Smooth muscle cell (in vitro differentiated cells): ENCODE measurements at regions not wholly inside any gene's neighbourhood (a gene's known extent, or its start where the extent isn't known, plus 50 kb on each side); places are given as distances from the start of the nearest gene placed in this dataset.

ENCODE experiments used
- DNase-seq: peaks from one replicate; lab custom pipeline; 2025; ENCODE audit not compliant: unreplicated experiment; lab: John Stamatoyannopoulos, UW
- H2AFZ ChIP-seq: fragments of 200-600 bp; sonication (generic); 2 replicates; pipeline ENCODE4 v1.6.0; 2016; ENCODE audit warnings: antibody characterized with exemption, low read depth, mild to moderate bottlenecking
- H3F3A ChIP-seq: fragments of 200-600 bp; sonication (generic); 2 replicates; pipeline ENCODE4 v1.6.0; 2017; ENCODE audit warnings: antibody characterized with exemption, low read depth
- H3K27ac ChIP-seq: fragments of 200-600 bp; sonication (generic); 2 replicates; pipeline ENCODE4 v1.5.1; 2016; ENCODE audit warnings: low read depth, mild to moderate bottlenecking
- H3K27me3 ChIP-seq: fragments of 200-600 bp; sonication (generic); 2 replicates; pipeline ENCODE4 v1.6.1; 2016; ENCODE audit warnings: low read depth, mild to moderate bottlenecking
- H3K36me3 ChIP-seq: fragments of 200-600 bp; sonication (generic); 2 replicates; pipeline ENCODE4 v1.5.1; 2016; ENCODE audit warnings: low read depth
- H3K4me1 ChIP-seq: fragments of 200-600 bp; sonication (generic); 2 replicates; pipeline ENCODE4 v1.5.1; 2016; ENCODE audit warnings: low read depth
- H3K4me2 ChIP-seq: fragments of 200-600 bp; sonication (generic); 2 replicates; pipeline ENCODE4 v1.6.0; 2016; ENCODE audit warnings: mild to moderate bottlenecking
- H3K4me3 ChIP-seq: fragments of 200-600 bp; sonication (generic); 2 replicates; pipeline ENCODE4 v1.5.1; 2016; ENCODE audit warnings: mild to moderate bottlenecking
- H3K79me2 ChIP-seq: fragments of 200-600 bp; sonication (generic); 2 replicates; pipeline ENCODE4 v1.6.0; 2016; ENCODE audit warnings: low read depth, mild to moderate bottlenecking
- H3K9ac ChIP-seq: fragments of 200-600 bp; sonication (generic); 2 replicates; pipeline ENCODE4 v1.6.0; 2016; ENCODE audit warnings: low read depth
- H3K9me3 ChIP-seq: fragments of 200-600 bp; sonication (generic); replicated peaks from 2 replicates; pipeline ENCODE4 v1.5.1; 2016; ENCODE audit warnings: low read depth
- H4K20me1 ChIP-seq: fragments of 200-600 bp; sonication (generic); 2 replicates; pipeline ENCODE4 v1.6.0; 2016; ENCODE audit warnings: low read depth
- CTCF ChIP-seq: fragments of 200-600 bp; sonication (generic); IDR thresholded peaks from 2 replicates; pipeline ENCODE4 v1.5.1; 2017; ENCODE audit warnings: borderline replicate concordance, mild to moderate bottlenecking, antibody characterized with exemption; ENCODE audit not compliant: insufficient read depth, poor library complexity, severe bottlenecking
- WGBS: methylation state at CpG from one replicate; pipeline ENCODE4 v1.1.7; 2016; ENCODE audit warnings: low lambda C conversion rate; 5-methylcytosine and 5-hydroxymethylcytosine counted together

DNA sequence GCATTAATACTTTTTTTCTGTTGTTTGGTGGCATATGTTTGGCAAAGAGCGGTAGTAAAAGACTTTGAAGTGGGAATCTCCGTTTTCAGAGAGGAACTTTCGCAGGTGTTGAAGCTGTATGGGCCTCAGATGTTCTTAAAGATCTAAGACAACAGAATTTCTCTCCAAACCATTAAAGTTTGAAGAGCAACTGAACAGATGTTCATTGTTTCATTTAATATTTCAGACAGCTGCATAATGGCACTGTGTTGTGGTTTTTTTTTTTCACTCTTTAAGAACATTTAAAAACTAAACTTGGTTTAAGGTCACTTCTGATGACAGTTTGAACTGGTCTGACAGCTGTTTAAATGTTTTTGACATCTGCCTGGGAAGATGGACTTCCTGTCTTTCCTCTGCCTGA is 882.7 kb upstream of the PCDH10 start:
- no peaks in the 10 kb centered on the region for H3K27me3 ChIP-seq
- H3K4me1 ChIP-seq: no peaks in the 10 kb centered on the region
- H2AFZ ChIP-seq: peak overlapping the region; percentile 26
- no peak overlapping the region for H3K4me3 ChIP-seq
- 92% methylated on average over 3 of the region's 3 CpGs for WGBS
- DNase-seq: no peak
- H3K27ac ChIP-seq: no peak overlapping the region
- no peaks in the 10 kb centered on the region for H3K79me2 ChIP-seq
- no peaks in the 10 kb centered on the region for H4K20me1 ChIP-seq
- H3F3A ChIP-seq: no peaks in the 10 kb centered on the region
- H3K9me3 ChIP-seq: no peaks in the 10 kb centered on the region
- H3K9ac ChIP-seq: no peak overlapping the region
- H3K36me3 ChIP-seq: no peaks in the 10 kb centered on the region
- no peak for TF ChIP-seq CTCF
- no peak overlapping the region for H3K4me2 ChIP-seq

DNA sequence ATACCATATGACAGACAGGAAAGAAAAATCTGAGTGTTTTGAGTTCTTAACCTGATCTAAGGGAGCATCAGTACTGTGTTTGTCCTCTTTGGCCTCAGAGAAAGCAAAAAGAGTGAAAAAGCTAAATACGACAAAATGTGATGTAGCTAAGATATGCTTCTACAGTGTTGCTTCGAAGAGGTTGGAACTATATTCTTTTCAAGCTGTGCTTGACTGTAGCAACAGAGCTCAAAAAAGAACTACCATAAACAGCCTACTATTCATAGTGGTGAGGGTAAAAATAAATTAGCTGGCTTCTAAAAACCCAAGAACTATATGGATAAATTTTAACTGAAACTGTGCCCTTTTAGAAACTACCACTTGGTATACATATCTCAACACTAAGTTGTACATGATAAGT is 881.8 kb upstream of the PCDH10 start:
- Histone ChIP-seq H3F3A (no peaks in the 10 kb centered on the region), H3K27ac (no peak overlapping the region), H3K36me3 (no peaks in the 10 kb centered on the region), H3K4me3 (no peak overlapping the region), H3K4me1 (no peaks in the 10 kb centered on the region), H3K4me2 (no peak overlapping the region), H3K9me3 (no peaks in the 10 kb centered on the region), H2AFZ (no peak overlapping the region), H3K27me3 (no peaks in the 10 kb centered on the region), H4K20me1 (no peaks in the 10 kb centered on the region), H3K79me2 (no peaks in the 10 kb centered on the region), H3K9ac (no peak overlapping the region)
- TF ChIP-seq CTCF: no peak
- WGBS: 93% methylated on average over 2 of the region's 2 CpGs
- no peak for DNase-seq

GRCh38 chr4:132269303-132269990 is 879.6 kb upstream of the PCDH10 start:
- Histone ChIP-seq H3K4me2 (no peak overlapping the region), H3F3A (no peaks in the 10 kb centered on the region), H3K36me3 (no peaks in the 10 kb centered on the region), H3K79me2 (no peaks in the 10 kb centered on the region), H3K9ac (no peak overlapping the region), H3K4me3 (no peak overlapping the region), H3K27ac (no peak overlapping the region), H3K27me3 (no peaks in the 10 kb centered on the region), H3K4me1 (no peaks in the 10 kb centered on the region), H3K9me3 (no peaks in the 10 kb centered on the region), H4K20me1 (no peaks in the 10 kb centered on the region), H2AFZ (no peak overlapping the region)
- WGBS: 83% methylated on average over 5 of the region's 5 CpGs
- TF ChIP-seq CTCF: no peak
- no peak for DNase-seq

DNA sequence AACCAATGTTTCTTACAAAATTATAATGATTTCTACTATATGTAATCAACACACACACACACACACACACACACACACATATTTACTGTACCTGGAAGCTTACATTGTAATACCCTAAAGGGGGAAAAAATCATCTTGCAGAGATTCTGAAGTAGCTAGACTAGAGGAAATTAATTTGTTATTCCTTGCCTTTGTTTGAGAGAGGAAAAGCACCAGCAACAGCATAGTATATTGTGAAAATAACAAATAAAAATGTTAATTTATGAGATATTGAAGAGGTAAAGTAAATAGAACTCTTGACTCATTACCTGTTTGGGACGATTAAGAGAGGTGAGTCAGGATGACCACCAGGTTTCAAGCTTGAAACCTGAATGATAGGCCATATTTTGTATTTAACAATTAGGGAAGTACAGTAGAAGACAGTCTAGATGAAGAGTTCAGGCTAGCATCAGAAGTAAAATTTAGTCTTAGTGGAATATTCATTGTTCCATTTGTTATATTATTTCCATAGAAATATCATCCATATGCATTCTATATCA is 873.4 kb upstream of the PCDH10 start:
- Histone ChIP-seq H2AFZ (no peak overlapping the region), H3K27ac (no peak overlapping the region), H3K4me2 (no peak overlapping the region), H3K27me3 (no peaks in the 10 kb centered on the region), H3K4me1 (no peaks in the 10 kb centered on the region), H3K4me3 (no peak overlapping the region), H3K79me2 (no peaks in the 10 kb centered on the region), H3K9me3 (no peaks in the 10 kb centered on the region), H3K9ac (no peak overlapping the region), H3K36me3 (no peaks in the 10 kb centered on the region), H3F3A (no peaks in the 10 kb centered on the region), H4K20me1 (no peaks in the 10 kb centered on the region)
- no peak for TF ChIP-seq CTCF
- no peak for DNase-seq
- 44% methylated on average over 1 of the region's 1 CpG for WGBS
